Endometrial microvascular endothelial cells (primary cell): ENCODE measurements at regions not wholly inside any gene's neighbourhood (a gene's known extent, or its start where the extent isn't known, plus 50 kb on each side); places are given as distances from the start of the nearest gene placed in this dataset.
"Not testable (repeated sequence)": the region's sequence is repeated elsewhere in the genome, so short reads cannot be mapped to it uniquely, and the experiment has no call there.

Experiments
- in situ Hi-C: cut with HindIII; loops from 2 replicates; pipeline ENCODE4 v1.10.0; 2017; ENCODE audit warnings: low sequenced_read_pairs, low pct_unique_long_range_greater_than_20kb; ENCODE audit errors: inconsistent ontology term

DNA sequence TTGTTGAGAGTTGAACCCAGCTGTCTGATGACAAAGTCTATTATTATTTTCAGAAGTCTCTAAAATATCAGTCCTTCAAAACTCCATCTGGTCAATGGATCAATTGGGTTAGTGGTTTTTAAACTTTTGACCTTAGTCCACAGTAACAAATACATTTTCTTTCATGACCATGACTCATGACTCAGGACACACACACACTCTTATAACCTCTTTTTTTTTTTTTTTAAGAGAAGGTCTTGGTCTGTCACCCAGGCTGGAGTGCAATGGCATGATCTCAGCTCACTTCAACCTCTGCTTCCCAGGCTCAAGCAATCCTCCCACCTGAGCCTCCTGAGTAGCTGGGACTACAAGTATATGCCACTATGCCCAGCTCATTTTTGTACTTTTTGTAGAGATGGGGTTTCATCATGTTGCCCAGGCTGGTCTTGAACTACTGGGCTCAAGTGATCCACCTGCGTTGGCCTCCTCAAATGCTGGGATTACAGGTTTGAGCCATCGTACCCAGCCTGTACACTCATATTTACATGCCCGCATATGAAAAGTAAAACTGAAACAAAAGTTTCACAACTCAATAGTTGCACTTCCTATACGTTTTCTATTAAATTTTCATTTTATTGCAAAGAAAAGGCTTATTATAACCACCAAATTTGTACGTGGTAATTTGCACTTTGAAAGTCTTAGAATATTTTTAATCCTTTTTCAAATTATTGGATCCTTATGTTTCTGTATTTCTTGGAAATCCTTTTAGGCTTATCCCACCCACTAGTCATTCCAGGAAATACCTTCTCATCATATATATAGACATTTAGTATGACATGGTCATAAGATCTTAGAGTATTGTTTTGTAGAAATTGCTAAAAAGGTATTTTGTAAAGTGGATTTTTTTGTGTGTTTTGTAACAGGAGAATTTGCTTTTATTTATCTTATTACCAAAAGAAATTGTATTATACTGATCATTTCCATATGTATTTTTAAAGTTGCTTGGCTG, 199.0 kb downstream of the LPIN1 start:
- in situ Hi-C loops: no loop called here

DNA sequence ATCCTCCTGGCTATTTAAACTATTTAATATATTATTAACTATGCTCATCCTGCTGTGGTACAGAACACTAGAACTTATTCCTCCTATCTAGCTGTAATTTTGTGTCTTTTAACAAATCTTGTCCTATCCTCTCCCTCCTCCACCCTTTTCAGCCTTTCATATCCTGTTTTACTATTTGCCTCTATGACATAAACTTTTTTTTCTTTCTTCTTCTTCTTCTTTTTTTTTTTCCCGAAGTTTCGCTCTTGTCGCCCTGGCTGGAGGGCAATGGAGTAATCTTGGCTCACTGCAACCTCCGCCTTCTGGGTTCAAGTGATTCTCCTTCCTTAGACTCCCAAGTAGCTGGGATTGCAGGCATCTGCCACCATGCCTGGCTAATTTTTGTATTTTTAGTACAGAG, 201.5 kb downstream of the LPIN1 start:
- in situ Hi-C loops: no loop called here

DNA sequence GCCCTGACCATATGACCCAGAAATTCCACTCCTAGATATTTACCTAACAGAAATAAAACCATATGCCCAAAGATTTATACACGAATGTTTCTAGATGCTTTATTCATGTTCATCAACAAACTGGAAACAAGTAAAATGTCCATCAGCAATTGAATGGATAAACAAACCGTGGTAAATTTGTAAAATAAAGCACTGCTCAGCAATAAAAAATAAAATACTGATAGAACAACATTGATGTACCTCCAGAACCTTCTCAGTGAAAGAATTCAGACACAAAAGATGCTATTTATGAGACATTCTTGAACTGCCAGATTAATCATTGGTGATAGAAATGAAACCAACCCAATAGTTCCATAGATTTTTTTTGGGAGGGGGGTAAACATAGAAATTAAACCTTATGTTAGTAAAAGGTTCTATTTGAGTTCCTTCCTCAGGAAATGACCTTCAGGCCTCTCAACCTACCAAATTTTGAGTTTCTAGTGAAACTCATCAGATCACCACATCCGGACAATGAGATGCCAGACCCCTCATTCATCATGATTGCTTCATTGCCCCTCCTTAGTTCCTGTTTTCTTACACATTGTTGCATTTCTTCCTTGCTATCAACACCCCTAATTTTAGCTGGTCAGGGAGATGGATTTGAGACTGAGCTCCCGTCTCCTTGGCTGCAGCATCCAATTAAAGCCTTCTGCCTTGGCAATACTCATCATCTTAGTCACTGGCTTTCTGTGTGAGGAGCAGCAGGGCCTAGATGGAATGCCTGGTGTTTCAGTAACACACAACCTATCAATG, 203.5 kb downstream of the LPIN1 start:
- in situ Hi-C loops: no loop called here

DNA sequence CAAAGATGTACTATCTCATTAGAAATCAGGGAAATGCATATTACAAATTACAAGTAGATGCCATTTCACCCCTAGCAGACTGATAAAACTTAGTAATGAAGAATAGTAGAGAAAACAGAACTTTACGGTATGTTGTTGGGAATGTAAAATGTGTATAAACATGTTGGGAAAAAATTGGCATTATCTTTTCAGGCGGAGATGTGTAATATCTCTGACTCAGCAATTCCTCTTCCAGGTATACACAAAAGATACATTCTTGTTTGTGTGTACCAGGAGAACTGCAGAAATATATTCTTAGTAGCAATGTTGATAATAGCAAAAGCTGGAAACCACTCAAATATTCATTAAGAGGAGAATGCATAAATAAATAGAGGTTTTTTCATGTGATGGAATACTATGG, 204.5 kb downstream of the LPIN1 start:
- in situ Hi-C loops: no loop called here

DNA sequence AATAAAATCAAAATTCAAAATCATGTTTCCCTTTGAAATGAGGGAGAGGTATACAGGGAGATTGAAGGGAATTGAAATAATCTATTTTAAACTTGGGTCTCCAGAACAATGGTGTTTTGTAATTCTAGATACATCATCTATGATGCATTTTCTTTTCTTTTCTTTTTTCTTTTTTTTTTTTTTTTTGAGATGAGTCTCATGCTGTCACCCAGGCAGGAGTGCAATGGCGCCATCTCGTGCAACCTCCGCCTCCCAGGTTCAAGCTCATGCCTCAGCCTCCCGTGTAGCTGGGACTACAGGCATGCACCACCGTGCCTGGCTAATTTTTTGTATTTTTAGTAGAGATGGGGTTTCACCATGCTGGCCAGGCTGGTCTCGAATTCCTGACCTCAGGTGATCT, 205.1 kb downstream of the LPIN1 start:
- in situ Hi-C loops: not testable (repeated sequence)

DNA sequence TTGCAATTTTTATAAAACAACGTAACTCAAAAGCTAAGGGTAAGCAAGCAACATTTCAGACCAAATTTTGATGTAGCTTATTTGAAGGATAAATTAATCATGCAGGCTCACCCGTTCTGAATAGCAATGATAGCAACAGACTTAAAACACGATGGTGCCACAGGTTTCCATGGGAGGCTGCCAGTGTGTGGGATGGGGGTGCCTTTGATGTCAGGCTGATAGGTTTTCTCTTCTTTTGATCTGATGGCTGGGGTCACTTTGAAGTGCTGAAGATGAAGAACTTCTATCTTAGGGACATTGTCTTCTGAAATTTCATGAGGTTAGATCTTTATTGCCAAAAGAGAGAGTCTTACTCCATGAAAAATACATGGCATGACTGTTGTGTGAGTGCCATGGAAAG, 206.8 kb downstream of the LPIN1 start:
- in situ Hi-C loops: no loop called here

DNA sequence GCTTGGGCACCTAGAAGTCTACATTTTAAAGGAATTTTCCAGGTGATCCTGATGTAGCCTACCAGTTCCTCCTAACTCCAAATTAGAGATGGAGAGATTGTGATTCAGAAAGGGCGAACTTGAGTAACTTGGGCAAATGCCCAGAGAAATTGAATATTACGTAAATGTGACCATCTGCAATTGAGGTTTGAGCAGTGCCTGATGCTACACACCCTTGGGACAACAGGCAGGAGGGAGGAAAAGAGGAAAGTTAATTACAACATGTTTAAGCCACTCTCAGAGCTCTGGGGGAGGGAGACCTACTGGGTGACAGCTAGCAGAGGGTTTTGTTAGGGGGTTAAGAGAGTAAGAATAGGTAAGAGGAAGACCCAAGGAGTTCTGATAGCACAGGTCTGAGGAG, 208.9 kb downstream of the LPIN1 start:
- in situ Hi-C loops: no loop called here

DNA sequence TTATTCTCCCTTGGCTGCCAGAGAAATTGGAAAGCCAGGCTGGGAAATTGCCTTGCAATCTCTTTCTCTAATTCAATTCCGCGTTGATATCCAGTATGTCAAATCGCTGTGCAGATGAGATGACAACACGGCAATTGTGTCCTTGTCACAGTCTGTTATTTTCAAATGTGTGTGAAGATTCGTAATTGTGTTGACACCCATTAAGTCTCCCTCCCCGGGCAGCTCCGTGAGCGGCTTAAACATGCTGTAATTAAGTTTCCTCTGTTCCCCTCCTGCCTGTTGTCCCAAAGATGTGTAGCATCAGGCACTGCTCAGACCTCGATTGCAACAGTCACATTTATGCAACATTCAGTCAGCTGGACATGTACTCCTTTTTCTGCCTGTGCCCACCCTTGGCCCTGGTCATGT, 209.5 kb downstream of the LPIN1 start:
- in situ Hi-C loops: no loop called here

DNA sequence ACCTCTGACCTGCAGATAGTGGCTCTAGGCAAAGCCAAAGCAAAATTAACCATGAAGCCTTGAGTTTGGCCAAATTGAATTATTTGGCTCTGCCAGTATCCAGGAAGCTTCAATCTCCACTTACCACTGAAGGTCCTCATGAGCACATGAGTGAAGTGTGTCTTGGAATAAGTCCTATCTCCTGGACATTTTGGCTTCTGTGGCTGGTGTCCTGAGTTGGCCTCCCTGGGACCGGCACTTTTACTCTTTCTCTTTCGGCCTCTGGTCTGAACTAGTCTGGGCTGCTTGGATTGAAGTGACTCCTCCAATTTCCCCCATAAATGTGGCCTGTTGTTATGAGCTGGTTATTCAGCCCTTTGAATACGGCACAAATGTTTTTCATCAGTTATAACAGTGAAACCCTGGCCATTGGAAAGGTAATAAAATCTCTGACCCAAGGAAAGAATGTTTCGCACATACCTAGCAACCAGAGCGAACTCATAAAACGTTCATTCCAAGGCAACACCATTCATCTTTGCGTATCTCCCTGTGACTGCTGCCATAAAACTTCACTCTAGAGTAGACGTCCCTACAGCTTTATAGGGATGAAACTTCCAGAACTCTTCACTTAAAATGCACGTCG, 216.4 kb downstream of the LPIN1 start:
- in situ Hi-C loops: no loop called here

DNA sequence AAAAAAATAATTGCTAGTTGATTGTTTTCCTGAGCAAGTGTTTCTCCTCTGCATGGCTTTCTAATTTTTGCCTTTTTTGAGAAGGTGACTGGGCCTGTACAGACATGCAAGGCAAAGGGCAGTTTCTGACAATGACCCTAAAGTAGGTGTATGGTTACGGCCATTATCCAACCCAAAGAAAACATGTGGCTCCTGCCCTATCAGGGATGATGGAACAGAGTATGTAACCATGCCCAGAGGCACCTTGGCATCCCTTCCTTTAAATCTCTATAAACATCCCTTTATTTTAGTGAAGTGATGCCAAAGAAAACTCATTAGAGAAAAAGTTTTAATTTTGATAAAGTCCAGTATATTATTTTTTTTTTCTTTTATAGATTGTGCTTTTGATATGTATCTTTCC, 217.5 kb downstream of the LPIN1 start:
- in situ Hi-C loops: no loop called here

DNA sequence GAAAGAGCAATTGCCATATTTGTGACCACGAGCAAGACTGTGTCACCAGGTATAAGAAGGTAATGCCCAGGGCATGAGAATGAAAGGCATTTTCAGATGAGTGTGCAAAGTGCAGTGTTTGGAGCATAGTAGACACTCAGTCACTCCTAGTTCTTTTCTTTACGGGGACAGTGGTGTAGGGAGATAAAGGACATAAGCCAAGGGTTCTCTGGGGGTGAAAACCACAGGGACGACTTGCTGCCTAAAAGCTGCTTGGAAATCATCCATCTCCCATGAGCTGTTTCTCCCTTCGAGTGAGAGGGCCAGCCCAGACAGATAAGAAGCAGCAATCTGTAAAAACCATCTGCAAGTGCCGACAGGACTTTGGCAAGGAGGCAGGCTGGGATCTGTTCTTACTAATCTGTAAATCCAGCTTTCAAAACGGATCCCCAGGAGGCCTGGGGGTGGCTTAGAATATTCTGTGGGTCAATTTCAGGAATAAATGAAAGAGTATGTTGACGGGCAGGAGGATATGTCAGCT, 221.6 kb downstream of the LPIN1 start:
- in situ Hi-C loops: no loop called here

DNA sequence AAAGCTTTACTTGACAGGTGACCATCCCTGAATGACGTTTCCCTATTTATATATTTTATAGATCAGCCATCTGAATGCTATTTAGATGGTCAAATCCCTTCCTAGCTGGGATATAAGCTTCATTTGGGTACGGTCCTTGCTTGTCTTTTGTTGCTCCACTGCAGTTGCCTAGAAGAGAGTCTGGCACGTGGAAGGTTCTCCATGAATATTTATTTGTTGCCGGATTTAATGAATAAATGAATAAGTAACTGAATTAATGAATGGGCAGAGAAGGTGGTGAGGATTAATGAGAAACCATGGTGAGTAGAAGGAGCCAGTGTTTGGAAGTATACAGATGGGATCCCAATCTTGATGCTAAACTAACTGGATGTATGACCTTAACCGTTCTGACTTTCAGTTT, 222.1 kb downstream of the LPIN1 start:
- in situ Hi-C loops: no loop called here

DNA sequence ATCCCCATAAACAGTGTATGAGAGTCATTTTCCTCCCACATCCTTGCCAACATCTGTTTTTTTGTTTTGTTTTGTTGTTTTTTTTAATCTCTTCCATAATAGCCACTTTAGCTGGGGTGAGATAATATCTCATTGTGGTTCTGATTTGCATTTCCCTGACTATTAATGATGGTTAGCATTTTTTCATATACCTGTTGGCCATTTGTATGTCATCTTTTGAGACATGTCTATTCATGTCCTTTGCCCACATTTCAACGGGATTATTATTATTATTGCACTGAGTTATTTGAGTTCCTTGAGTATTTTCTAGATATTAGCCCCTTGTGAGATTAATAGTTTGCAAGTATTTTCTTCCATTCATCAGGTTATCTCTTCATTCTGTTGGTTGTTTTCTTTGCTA, 223.3 kb downstream of the LPIN1 start:
- in situ Hi-C loops: no loop called here

DNA sequence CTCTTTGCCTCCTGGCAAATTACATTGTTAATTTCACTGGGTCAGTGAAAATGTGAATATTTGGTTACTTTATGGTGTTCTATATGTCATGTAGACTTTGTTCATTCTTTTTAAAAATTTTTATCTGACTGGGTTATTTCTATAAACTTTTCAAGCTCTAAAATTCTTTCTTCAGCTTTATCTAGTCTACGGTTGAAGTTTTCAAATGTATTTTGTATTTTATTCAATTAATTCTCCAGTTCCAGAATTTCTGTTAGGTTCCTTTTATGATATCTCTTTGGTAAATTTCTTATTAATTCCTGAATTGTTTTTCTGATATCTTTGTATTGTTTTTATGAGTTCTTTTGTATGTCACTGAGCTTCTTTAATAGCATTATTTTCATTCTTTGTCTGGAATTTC, 228.1 kb downstream of the LPIN1 start:
- in situ Hi-C loops: no loop called here

DNA sequence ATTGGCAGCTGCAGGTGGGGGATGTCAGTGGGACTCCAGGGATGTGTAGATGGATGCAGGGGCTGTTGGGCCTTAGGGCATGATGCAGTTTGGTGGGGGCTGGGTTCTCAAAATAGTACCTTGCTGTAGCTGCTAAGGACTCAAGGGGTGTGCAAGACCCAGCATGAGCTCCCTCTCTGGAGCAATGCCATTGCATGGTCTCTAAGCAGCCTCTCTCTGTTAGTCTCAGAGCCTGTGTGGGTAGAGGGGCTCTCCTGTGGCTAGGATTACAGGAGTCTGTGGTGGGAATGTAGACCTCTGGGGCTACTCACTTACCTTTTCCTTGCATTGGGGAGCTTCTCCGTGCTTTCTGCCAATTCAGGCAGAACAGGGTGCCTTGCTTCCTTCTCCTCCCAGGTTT, 228.9 kb downstream of the LPIN1 start:
- in situ Hi-C loops: no loop called here

DNA sequence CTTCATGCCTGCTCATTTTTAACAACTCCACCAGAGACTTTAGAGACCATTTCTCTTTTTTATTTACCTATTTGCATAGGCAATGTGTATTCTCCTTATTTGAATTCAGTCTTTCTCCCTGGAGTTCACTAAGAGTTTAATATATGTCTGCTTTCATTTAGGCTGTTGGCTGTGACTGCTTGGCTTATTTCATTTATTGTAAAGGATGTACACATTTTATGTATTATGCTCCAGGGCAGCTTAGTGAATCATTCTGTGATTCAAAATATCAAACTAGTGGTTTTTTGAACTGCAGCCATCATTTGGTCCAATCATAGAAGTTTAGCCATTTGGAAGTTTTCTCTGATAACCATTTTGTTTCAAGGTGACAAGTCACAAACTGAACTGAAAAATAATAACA, 229.6 kb downstream of the LPIN1 start:
- in situ Hi-C loops: no loop called here

DNA sequence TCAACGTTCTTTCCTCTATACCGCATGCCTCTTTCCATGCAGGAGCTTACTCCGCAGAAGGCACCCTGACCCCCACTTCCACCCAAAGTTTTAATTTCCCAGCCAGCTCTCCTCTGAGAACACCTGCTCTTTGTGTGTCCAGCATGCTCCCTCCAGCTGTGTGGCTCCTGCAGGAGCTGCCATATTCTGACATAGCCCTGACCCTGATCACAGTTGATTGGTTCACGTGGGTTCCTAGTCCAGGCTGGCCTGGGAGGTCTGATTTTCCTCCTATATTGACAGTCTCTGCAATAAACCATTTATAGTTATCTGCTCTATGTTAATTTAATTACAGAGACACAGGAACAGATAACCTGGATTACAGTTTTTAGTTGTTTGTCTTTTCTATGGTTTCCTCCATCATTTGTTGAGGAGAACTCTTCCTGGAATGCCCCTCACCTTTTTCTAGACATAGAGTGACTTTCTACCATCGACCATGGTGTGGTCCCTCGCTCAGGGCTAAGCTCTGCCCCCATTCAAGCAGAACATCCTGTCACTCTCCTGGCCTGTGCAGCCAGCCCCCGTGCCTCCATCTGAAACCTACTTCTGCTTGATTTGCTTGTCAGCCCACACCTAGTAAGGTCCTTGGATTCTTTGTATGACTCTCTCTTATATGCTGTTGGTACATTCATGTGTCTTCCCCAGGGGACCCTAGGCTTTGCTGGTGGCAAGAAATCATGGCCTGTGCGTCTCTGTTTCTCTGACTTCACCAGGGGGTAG, 231.5 kb downstream of the LPIN1 start:
- in situ Hi-C loops: no loop called here

DNA sequence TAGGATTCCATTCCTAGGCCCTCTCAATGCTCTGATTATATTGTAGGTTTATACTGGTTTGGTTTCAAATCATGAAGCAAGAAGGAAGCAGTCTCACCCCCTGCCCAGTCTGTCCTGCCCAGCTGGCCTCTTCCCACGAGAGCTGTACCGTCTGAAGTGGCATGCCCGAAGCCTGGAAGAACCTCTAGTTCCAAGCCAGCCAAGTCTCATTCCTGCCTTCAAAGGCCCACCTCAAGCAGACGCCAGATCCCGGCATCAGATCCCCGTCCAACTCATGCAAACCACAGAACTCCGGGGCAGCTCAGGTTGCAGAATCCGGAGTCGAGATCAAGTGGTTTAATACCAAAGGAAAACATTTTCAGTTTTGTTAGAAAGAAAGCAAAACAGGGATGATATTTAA, 234.4 kb downstream of the LPIN1 start:
- in situ Hi-C loops: no loop called here

DNA sequence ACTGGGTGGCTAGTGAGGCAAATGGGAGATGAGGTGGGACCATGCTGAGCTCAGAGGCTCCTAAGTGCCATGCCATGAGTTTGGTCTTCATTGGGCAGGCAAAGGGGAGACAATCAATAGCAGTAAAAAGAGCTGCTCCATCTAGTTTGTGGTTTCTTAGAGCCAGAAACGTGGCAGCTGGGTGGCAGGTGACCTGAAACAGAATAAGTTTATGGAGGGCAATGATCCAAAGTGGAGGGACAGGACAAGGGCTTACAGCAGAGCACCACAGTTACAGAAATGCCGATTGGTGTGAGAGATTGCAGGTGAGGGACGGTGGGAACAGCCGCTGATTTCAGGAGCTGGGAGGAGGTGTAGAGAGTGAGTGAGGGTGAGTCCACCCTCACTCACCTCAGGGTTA, 237.0 kb downstream of the LPIN1 start:
- in situ Hi-C loops: no loop called here
